H1 (cell line): ENCODE measurements at regions not wholly inside any gene's neighbourhood (a gene's known extent, or its start where the extent isn't known, plus 50 kb on each side); places are given as distances from the start of the nearest gene placed in this dataset.

ENCODE experiments used
- KDM1A ChIP-seq: fragments of 200-600, 300-600 bp; sonication (generic); IDR thresholded peaks from 2 replicates; pipeline ENCODE4 v1.7.1; 2016; ENCODE audit warnings: mild to moderate bottlenecking, low read length, borderline replicate concordance
- TF ChIP-seq, protein P1 (sequence below), 3 experiments: IDR thresholded peaks; 1 replicate in 2 of 3; 2 replicates in 1 of 3; pipeline versions ENCODE4 v1.5.1 to v1.6.1; 2011; ENCODE audit warnings: low read length in 3 of 3, mild to moderate bottlenecking in 3 of 3, inconsistent platforms in 2 of 3, low read depth in 1 of 3, moderate library complexity in 1 of 3; ENCODE audit not compliant: insufficient read depth in 1 of 3; ENCODE audit errors: control extremely low read depth in 1 of 3

DNA sequence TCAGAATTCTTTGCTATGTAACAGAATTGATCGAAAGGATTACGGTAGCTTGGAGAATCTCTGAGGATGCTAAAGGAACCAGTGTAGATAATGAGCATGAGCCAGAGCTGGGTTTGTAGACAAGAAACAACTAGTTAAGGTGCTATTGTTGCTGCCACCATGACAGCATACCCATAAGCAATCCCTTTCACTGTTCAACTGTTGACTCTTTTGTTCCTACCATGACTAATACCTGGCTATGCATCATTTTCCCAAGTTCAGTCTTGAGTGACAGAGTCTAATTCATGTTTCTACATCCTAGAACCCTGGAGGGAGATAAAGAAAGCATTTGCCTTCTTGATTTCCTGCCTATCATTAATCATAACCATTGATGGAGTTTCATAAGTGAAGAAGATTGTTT, 600.3 kb downstream of the OTOL1 start:
- TF ChIP-seq, protein P1, sequence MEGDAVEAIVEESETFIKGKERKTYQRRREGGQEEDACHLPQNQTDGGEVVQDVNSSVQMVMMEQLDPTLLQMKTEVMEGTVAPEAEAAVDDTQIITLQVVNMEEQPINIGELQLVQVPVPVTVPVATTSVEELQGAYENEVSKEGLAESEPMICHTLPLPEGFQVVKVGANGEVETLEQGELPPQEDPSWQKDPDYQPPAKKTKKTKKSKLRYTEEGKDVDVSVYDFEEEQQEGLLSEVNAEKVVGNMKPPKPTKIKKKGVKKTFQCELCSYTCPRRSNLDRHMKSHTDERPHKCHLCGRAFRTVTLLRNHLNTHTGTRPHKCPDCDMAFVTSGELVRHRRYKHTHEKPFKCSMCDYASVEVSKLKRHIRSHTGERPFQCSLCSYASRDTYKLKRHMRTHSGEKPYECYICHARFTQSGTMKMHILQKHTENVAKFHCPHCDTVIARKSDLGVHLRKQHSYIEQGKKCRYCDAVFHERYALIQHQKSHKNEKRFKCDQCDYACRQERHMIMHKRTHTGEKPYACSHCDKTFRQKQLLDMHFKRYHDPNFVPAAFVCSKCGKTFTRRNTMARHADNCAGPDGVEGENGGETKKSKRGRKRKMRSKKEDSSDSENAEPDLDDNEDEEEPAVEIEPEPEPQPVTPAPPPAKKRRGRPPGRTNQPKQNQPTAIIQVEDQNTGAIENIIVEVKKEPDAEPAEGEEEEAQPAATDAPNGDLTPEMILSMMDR (IDR thresholded peaks at IDR 0.05; ENCODE audit: control extremely low read depth in 1 of 3, insufficient read depth in 1 of 3, low read depth in 1 of 3, low read length in 3 of 3): no peak
- TF ChIP-seq KDM1A: no peak
